Urothelium cell line (cell line): ENCODE measurements at regions not wholly inside any gene's neighbourhood (a gene's known extent, or its start where the extent isn't known, plus 50 kb on each side); places are given as distances from the start of the nearest gene placed in this dataset.

Experiments used
- DNase-seq: peaks from one replicate; pipeline ENCODE4 v3.0.0; 2011; ENCODE audit warnings: low spot score, mixed read lengths
- FAIRE-seq: peaks from 2 replicates; lab custom pipeline; 2011; peaks lifted over from hg19 to GRCh38; lab: Jason Lieb, UNC

DNA sequence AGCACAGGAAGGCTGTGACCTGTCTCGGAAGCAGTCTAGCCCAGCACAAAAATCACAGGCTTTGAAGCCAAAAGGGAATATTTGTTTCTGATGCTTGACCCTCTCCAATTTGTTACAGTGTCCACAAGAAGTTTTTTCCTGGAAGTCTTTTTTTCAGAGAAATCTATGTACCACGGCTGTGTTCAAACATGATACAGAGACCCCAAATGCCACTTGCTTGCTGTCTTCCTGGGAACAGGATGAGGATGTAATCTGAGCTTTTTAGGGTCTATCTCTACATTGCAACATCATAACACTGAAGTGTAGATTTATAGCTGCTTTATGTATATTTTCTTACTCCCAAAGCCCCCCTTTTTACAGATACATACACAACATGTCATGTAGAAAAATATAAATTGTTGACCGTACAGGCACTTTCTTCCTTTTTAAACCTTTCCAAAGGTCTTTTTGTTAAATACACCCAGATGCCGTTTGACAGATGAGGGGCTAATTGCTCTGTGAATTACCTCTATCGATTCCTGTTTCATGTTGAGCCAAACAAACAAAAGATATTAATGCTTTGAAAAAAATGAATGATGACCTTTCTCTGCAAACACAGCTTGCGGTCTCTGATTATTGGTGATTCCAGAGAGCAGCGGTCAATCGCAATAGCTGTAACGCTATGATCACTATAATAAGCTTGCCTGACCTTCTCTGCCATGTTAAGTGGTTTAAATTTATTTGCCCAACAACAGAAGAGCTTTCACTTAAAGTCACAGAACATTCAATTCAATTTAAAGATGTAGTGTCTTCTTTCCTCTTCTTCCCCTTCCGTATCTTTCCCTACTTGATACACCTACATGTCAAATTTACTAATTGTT is 875.9 kb upstream of the NR2F2 start:
- FAIRE-seq (no peak), DNase-seq (no peak)

DNA sequence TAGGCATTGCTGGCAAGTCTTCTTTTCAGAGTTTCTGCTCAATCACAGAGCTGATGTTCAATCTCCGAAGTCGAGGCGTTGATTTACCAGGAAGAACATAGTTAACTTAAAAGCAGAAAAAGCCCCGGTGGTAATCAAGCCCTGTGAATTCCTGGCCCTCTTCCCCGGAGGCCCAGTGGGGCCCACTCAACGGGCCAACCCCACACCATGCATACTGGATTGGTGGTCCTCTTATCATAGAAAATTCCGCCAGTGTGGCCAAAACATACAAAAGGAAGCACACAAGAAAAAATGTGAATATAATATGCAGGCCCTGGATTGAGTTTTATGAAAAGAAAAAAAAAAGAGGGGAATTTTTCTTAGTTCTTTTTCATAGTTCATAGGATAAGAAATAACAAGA is 873.0 kb upstream of the NR2F2 start:
- no peak for DNase-seq
- no peak for FAIRE-seq

DNA sequence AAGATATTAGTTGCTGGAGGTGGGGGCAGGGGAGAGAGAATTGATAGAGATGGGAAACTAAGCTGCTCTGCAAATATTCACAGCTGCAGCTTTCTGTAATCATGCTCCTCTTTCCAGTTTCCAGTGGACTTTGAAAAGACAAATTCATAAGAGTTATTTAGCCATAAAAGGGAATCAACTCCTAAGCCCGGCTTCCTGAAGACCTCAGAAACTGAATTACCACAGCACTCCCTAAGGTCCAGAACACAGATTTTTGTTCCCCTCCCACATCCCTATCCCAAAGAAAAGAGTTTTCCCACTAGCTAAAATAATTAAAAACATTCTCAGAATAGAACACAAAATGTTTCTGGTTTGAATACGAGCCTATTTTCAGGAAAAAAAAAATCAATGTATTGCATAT is 871.8 kb upstream of the NR2F2 start:
- DNase-seq = no peak
- FAIRE-seq = no peak

DNA sequence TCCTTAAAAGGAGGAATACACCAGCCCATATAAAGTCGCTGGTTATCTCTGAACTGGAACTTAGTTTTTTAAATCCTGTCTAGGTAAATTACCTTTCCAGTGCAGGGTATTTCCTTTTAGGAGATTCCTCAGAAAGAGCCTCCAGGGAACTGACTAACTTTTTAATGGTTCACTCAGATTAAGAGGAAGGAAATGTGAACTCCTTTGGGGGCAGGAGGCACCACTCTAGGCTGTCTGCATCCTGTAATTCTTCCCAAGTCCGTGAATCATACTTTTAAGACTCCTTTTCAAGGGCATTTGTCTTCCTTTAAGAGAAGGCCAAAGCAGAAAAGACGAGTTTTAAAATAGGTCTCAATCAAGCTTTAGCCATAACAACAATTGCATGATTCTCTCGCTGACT is 871.2 kb upstream of the NR2F2 start:
- FAIRE-seq (no peak), DNase-seq (no peak)

DNA sequence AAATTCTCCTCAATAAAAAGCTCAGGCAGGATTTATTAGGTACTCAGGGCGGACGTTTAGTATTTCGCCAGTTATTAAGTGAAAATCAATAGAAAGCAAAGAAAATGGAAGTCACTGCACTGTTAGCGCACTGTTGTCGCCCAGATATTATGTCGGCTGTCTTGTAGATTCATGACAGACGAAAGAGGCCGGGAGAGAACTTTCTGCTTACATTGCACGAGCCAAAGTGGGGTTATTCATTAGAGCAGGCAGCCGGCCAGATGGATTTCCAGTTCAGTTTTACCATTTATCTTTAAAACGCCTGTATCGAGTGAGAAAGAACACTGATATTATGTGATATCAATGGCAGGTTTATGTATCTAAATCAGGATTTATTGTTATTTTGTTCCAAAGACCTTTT is 866.0 kb upstream of the NR2F2 start:
- no peak for FAIRE-seq
- DNase-seq = no peak

DNA sequence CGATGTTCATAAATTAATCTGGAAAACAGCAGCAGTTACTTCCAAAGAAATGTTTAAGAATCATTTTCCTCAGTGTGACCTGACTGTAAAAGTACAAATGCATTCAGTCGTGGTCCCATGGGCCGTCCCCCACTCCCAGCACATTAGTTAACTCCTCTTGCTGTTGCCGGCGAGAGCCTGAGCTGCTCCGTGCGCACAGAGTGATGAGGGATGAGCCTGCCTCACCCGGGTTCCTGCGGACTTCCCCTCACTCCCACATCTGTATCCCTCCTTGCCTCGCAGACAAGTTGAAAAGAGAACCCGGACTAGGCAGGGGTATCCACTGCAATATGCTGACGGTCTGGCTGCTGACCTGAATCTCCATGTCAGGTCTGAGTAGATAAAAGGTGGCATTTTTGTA is 861.7 kb upstream of the NR2F2 start:
- no peak for DNase-seq
- FAIRE-seq = no peak

DNA sequence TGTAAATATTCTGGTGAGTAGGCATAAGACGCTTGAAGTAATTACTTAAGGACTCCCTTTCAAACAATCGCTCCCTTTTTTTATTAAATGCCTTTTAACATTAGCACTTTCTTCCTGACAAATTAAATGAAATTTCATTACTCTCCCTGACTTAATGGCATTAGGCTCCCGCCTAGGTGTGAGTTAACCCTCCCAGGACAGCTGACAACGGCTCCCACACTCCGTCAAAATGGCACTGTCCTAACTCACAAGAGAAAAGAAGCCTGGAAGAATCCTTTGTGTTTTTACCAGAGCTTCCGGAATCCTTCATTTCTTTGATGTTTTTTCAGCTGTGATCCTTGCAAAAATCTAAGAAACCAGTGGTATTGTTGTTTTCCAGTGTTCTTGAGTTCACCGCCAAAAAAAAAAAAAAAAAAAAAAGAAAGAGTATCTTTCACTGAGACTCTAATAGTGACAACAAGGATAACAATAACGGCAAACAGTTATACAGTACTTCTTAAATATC is 861.0 kb upstream of the NR2F2 start:
- DNase-seq = no peak
- no peak for FAIRE-seq

DNA sequence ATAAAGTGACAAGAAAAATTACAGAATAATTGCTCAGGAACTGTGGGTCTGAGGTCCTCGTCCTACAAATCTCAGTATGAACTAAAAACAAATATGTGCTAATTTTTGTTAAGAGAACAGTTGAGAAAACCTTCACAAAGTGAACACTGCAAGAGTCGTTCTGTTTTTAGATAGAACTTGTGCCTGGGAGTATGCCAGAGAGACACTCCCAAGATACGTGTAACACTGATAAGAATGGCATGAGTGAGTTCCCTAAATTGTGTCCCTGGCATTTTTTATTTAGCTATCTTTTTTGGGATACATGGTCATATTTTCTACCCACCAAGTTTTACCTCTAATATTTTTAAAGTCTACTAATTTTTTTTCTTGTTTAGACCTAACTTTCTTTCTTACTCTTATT is 860.0 kb upstream of the NR2F2 start:
- no peak for FAIRE-seq

DNA sequence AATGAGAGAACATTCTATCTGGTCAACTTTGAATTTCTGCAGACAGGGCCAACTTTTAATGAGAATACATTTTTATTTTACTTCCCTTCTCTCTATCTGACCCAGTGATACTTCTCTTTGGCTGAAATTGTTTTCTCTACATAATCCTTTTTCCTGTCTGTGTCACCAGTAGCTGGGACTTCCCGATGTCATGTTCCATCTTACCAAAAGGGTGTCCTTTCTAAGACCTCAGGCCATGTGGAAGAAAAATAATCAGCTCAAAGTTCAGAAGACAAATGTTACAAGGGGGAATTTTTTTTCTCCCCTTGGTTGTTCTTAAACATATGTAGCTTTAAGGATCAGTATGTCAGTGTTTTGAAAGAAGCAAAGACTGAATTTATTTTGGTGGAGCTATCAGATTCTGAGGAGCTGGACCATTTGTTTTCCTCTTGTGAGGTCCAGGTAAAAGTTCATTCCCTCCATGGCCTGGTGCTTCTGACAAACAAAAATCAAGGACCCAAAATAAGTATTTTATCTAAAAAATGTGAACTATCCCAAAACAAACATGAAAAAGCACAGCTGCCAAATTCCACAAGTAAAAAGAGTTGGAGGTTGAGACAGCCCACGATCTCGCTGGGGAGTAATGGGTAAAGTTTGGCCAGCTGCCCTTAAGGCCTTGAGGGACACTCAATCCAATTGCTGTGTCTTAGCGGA is 859.4 kb upstream of the NR2F2 start:
- FAIRE-seq = no peak

More for the DNA sequence above, 860.0 kb upstream of the NR2F2 start:
- DNase-seq = no peak

DNA sequence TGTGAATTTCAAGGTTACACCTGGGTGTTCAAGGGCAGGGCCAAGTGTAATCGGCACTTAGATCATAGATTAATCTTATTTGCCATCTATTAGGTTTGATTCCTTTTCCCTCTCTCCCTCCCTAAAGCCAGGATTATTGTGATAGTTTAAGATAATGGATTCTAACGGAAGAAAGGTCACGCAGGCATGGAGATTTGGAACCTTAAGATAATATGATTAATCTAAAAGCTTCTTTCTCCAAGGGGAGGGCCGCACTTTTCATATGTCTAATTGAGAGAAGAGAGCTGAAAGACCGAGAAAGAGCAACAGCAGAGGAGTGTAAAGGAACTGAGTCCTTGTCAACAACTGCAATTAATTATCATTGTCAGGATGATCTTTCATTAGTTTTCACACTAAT is 858.8 kb upstream of the NR2F2 start:
- no peak for DNase-seq
- FAIRE-seq = no peak

More for the DNA sequence above, 859.4 kb upstream of the NR2F2 start:
- no peak for DNase-seq

DNA sequence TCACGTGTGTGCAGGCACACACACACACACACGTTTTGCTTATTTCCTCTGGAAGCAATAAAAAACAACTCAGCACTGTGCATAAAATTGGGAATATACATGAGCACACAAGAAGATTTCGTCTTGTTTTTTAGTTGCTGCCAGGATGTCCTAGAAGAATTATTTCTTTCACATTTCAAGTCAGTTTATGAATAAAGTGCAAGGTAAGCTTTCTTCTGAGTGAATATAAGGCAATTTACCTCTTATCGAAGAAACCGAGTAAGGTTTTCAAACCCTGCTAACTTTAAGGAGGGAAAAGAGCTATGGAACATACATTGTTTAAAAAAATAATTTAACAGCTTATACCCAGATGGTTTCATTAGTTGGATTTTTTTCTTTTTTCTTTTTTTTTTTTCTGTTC is 855.4 kb upstream of the NR2F2 start:
- DNase-seq (no peak), FAIRE-seq (no peak)

DNA sequence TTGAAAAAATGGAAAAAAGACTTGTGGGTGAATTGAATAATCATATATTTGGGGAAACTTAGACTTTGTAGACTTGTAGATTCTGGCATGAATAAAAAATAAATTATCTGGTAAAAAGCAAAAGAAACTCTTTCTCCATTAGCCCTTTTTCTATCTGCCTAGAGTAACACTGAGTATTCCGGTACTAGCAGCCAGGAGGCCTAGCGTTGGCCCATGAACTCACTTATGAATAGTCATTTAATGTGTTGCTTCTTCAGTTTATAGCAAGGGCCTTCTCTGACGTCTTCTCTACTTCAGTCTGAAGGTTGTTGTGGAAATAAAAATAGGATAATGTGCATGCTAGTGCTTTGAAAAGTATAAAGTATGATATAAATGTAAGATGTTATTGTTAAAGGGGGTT is 851.2 kb upstream of the NR2F2 start:
- DNase-seq (no peak), FAIRE-seq (no peak)

DNA sequence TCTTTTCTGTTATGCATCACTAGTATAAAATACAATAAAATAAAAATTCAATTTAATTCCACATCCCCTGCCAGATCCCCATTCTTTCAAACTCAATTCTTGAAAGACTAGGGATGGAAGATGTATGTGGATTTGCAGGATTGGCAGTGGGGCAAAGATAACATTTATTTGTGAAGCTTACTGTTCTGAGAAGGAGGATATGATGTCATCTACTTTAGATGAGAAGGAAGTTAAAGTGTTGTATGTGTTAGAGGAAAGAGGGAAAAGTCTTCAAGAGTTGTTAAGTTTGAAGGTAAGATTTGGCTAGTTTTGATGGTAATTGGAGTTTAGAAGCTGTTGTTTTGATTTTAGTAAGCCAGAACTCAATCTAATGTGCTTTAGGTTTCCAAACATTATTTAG is 845.1 kb upstream of the NR2F2 start:
- FAIRE-seq (no peak), DNase-seq (no peak)

DNA sequence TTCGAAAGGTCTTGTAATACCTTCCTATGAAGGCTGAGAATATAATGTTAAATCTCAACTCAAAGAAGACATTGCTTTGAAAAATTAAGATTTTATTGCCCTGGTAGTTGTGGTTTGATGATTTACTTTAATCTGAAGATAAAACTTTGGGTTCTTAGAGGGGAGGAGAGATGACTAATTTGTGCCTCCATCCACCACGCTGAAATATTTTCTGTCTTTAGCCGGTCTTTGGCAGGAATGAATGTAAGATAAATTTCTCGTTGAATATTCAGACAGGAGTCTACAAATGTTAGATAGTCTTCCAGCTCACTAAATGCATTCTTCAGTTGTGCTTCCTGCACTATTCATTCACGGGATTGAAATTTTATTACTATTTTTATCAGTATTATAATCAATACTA is 844.3 kb upstream of the NR2F2 start:
- DNase-seq (no peak), FAIRE-seq (no peak)

DNA sequence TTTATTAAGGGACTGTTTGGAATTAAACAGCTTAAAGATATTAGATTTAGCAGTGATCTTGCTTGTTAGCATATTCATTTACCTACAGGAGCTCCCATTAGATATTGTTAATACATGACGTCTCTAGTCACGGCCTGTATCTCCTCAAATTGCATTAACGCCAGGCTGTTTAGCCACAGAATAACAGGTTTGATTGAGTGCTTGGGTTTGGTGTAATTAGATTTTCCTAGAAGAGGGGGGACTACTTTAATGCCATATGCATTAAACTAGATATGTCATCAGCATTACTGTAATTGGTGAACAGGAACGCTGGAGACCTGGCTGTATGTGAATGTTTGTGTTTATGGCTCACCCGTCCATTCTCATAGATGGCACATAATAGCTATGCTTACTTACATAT is 841.4 kb upstream of the NR2F2 start:
- DNase-seq = no peak
- no peak for FAIRE-seq

DNA sequence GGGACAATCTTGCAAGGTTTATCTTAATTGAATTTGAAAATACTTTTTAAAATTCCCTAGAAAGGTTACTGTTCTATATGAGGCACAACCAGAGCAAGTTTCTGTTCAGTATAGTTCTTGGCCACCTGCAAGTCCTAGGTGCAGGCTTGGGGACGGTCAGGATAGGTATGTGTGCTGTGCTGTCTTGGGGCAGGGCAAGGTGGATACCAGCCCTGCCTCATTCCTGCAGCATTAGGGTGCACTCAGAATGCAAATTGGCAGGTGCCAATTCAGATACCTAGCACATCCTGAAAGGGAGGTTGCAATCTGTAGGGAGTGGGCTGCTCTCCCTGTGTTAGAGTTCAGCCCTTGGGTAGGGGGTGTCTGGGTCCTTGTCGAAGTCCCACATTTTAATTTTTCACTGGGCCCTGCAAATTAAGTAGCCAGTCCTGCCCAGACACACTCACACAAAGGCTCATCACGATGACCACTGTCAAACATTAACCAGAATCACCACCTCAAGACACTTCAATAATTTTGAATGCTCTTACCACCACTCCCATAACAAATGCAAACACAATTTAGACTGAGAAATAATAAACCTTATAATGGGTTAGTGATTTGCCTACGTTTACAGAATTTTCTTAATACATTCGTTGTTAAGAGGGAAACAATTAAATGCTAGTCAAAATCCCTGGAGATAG is 838.0 kb upstream of the NR2F2 start:
- no peak for FAIRE-seq
- DNase-seq = no peak

DNA sequence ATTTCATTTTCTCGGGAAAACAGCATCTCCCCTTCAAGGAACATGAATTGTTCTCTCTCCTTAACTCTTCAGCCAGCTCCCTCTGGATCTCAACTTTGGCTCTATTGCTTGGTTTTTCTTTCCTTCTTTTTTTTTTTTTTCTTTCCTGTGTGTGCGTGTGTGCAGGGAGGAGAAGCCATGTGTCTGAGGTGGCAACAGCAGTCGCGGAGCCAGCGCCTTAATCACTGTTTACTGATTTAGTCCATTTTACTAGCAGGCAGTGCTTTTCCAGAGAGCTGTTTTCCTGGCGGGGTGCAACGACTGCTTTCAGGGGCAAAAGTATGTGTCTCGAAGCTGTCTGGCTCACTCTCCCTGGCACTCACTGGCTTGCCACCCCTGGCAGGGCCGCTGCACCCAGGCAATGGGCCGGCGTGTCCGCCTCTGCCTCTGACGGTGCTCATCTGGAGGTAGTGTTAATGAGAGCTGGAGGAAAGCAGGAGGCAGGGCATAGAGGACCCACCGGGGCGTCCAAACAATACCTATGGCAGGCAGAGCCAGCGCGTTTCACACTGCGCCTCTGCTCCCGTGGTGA is 835.4 kb upstream of the NR2F2 start:
- FAIRE-seq (no peak), DNase-seq (no peak)

DNA sequence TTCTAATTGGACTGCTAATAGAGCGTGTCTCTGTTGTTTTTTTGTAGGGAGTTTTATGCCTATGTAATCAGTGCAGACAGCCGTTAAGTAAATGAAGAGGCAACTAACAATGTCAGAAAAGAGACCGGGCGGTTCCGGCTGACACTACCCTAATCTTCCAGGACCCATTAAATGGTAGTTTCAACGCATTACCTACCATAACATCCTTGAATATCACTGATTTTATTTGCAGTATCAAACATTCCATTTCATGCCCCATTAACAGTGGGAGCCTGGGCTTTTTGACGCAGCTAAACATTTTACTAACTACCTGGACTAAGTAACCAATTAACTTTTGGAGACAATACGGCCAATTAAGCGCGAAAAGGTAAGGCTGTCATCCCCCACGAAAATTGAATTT is 832.9 kb upstream of the NR2F2 start:
- DNase-seq (no peak), FAIRE-seq (no peak)

DNA sequence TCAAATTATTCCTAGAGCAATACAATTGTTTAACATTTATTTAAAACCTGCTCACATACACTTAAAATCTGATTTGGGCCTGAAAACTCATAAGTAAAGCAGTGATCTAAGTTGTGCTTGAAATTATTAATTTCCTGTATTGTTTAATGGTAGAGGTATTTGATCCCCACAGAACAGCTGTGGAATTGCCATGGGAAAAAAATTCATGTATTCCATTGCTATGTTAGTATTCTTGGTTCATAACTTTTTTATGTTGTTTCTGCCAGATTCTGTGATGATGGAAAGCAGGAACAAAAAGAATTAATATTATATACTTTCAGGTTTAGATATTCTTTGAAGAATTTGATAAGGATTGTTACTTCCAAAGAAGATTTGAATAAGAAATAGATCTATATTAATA is 831.5 kb upstream of the NR2F2 start:
- DNase-seq (no peak), FAIRE-seq (no peak)

DNA sequence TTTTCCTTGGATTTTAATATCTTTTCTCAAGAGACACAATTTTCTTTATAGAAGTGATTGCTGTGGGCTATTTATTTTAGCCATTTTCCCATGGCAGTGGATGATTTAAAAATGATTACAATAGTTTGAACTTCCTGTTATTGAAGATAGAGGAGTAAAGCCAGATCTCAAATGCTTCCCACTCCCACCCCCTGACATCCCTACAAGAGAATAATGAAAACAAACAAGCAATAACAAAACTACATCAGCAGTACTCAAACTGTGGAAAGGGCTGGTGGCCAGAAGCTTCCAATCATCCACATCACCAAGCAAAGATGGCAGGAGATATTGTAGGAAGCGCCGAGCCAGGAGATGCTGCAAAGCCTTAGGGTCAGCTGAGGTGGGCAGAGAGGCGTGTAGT is 831.1 kb upstream of the NR2F2 start:
- DNase-seq = no peak
- no peak for FAIRE-seq

DNA sequence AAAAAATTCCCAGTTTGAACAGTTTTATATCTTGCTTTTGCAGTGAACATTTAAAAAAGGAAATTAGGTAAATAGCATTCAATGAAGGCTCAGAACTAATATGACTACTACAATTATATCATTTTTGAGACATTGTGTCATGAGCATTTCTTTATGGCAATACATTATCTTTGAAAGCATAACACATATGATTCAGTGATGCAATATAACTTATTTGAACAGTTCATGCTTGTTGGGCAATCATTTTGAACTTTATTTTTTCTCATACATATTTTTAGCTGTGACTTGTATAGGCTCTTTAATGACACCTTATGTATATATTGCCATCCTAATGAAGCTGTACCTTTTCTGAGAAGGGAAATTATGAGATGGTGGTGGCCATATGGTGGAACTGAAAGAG is 828.6 kb upstream of the NR2F2 start:
- FAIRE-seq = no peak
- no peak for DNase-seq
